NCI-H526 treated with DMSO at 0.1 percent for 48 hours (cell line): ENCODE measurements at regions not wholly inside any gene's neighbourhood (a gene's known extent, or its start where the extent isn't known, plus 50 kb on each side); places are given as distances from the start of the nearest gene placed in this dataset.
"Not testable (repeated sequence)": the region's sequence is repeated elsewhere in the genome, so short reads cannot be mapped to it uniquely, and the experiment has no call there.

ENCODE experiments used
- DNase-seq: peaks from one replicate; lab custom pipeline; 2025; lab: John Stamatoyannopoulos, UW

DNA sequence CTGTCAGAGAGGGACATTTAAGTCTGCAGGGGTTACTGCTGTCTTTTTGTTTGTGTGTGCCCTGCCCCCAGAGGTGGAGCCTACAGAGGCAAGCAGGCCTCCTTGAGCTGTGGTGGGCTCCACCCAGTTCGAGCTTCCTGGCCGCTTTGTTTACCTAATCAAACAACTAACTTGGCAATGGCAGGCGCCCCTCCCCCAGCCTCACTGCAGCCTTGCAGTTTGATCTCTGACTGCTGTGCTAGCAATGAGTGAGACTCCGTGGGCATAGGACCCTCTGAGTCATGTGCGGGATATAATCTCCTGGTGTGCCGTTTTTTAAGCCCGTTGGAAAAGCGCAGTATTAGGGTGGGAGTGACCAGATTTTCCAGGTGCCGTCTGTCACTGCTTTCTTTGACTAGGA is 216.8 kb upstream of the CDKN2B start:
- DNase-seq, result not testable (repeated sequence)

DNA sequence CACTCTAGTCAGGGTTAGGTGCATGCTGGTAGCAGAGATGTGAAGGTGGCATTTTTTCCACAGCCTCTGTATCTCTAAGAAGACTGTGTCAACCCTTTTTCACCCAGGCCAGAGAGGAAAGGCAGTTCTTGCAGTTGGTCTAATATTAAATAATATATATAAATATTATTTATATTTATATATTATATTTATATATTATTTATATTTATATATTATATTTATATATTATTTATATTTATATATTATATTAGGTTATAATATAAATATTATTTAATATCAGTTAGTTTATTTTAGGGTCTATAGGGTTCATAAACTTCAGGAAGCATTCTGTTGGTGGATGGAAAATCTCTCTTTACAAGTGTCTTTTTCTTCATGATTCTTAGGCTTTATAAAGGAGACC is 218.6 kb upstream of the DMRTA1 start:
- no peak for DNase-seq

GRCh38 chr9:22228542-22228941 is 218.1 kb upstream of the DMRTA1 start:
- peak; percentile 11 for DNase-seq

DNA sequence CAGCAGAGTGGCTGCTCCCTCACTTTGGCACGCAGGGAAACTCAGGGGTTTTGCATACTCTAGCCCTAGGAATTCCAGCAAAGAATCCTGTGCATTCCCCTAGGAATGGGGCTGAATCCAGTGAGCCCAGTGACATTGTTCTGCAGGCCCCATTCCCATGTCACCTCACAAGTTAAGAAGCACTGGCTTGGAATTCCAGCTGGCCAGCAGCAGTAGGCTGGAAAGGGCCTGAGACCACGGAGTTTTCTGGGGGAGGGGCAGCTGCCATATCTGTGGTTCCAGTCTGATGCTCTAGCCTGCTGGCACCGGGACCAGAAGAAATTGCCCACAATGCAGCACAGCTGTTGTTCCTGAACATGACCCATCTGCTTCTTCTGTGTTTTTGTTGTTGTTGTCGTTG is 217.6 kb upstream of the DMRTA1 start:
- no peak for DNase-seq

DNA sequence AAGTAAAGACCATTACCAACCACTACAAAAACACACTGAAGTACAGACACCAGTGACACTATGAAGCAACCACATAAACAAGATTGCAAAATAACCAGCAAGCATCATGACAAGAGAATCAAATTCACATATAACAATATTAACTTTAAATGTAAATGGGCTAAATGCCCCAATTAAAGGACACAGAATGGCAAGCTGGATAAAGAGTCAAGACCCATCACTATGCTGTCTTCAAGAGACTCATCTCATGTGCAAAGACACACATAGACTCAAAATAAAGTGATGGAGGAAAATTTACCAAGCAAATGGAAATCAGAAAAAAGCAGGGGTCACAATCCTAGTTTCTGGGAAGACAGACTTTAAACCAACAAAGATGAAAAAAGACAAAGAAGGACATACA is 215.3 kb upstream of the DMRTA1 start:
- DNase-seq, result not testable (repeated sequence)

GRCh38 chr9:22232971-22233370 is 213.7 kb upstream of the DMRTA1 start:
- no peak for DNase-seq

- DNase-seq, result no peak
Observed at GRCh38 chr9:22237497-22238363, 208.9 kb upstream of the DMRTA1 start.

- peak; percentile 21 for DNase-seq
Observed at GRCh38 chr9:22238809-22239684, 207.6 kb upstream of the DMRTA1 start.

- DNase-seq, result no peak
Observed at GRCh38 chr9:22240619-22241018, 206.0 kb upstream of the DMRTA1 start.

- DNase-seq, result no peak
Observed at GRCh38 chr9:22241024-22241423, 205.6 kb upstream of the DMRTA1 start.

DNA sequence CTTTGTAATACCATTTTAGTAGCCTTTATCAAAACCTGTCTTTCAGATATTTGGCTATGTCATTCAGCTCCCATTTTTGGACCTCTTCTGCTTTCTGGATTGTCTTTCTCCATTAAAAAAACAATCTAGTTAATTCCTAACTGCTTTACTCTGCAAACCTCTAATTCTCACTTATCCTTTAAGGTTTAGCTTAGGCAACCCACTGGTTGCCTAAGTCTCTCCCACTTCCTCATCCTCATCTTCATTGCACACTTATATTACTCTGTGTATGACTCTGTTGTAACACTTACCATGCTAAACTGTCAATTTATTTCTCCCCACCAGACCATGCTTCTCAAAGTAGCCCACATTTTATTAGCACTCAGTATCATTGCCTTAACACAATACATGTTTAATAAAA is 205.0 kb upstream of the DMRTA1 start:
- DNase-seq, result no peak

DNA sequence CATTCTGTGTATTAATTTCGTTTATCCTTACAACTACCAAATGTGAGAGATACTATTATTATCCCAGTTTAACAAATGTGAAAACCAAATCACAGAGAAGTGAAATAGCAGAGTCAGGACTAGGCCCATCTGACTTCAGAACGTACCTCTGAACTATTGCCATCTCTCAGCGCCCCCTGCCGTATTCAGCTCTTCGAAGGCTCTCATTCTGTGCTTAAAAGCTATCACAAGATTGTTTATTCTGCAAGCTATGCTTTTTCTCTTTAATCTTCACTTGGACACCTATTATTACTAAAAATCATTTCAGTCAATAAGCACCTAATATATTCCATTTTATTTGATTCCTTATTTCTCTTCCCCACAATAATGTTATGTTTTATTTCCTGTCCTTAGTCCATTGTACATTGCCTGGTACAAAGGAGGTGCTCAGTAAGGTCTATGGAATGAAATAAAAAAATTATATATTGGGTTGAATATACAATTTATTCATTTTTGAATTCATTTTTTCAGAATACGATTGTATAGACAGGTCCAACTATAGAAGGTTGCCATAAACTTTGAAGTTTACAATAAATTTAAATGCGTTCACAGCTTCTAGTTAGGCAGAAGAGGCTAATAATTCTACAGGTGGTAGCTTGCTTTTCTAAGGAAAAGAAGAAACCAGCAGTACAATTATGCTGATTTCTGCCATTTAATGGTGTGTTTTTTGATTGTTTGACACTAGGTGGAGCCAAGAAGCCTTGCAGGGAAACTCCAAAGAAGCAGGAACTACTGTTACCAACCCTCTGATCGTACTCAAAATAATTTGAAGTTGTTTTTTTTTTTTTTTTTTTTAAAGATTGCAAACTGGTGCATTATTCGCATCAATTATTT is 202.2 kb upstream of the DMRTA1 start:
- DNase-seq, result peak; percentile 58

DNA sequence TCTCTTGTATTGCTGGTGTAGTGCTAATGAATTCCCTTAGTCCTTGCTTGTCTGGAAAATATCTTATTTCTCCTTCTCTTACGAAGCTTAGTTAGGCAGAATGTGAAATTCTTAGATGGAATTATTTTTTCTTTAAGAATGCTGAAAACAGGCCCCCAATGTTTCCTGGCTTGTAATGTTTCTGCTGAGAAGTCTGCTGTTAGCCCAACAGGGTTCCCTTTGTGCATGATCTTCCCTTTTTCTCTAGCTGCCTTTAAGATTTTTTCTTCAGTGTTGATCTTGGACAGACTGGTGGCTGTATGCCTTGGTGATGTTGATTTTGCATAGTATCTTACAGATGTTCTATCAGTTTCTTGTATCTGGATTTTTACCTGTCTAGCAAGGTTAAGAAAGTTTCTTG is 191.3 kb upstream of the DMRTA1 start:
- no peak for DNase-seq

- no peak for DNase-seq
Observed at GRCh38 chr9:22256381-22256780, 190.2 kb upstream of the DMRTA1 start.

DNA sequence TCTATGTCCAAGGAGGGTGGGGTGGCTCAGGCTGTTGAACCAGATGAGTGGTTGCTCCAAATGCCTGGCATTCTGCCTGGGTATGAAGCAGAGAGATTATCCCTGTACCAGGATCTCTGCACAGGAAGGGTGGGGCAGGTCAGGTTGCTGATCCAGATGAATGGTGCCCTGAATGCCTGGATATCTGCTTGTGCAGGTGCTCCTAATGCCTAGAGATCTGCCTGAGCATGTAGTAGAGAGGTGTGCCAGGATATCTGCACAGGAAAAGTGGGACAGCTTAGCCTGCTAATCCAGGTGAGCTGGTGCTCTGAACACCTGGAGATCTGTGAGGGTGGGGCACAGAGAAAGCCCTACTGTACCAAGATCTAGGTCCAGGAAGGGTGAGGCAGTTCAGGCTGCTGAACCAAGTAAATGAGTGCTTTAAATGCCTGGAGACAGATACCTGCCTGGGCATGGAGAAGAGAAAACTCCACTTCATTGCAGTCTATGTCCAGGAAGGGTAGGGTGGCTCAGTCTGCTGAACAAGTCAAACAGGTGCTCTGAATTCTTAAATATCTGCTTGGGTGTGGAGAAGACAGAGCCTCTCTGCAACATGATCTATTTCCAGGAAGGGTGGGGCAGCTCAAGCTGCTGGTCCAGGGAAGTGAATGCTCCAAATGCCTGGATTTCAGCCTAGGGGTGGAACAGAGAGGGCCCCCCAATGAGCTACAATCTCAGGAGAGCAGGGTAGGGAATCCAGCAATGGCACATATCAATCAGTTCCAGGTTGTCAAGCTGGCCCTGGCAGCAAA is 189.4 kb upstream of the DMRTA1 start:
- no peak for DNase-seq

DNA sequence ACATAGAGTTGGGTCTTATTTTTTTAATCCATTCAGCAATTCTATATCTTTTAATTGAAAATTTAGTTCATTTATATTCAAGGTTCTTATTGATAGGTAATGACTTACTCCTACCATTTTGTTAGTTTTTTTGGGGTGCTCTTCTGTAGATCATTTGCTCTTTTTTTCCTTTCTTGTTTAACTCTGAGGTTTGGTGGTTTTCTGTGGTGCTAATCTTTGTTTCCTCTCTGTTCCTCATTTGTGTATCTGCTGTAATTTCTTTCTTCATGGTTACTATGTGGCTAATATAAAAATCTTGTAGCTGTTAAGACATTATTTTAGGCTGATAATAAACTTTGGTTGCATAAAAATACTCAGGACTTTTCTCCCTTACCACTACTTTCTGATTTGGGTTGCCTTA is 181.6 kb upstream of the DMRTA1 start:
- no peak for DNase-seq

DNA sequence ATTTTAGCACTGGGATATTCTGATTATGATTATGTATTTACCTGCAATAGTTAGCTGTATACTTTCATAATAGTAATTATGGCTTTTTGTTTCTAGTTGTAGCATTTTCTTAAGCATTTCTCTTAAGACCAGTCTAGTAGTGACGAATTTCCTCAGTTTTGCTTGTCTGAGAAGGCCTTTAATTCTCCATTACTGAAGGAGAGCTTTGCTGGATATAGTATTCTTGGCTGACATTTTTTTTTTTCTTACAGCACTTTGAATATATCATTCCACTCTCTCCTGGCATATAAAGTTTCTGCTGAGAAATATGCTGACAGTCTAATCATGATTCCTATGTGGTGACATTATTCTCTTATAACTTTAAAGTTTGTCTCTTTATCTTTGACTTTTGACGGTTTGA is 181.1 kb upstream of the DMRTA1 start:
- DNase-seq, result no peak

DNA sequence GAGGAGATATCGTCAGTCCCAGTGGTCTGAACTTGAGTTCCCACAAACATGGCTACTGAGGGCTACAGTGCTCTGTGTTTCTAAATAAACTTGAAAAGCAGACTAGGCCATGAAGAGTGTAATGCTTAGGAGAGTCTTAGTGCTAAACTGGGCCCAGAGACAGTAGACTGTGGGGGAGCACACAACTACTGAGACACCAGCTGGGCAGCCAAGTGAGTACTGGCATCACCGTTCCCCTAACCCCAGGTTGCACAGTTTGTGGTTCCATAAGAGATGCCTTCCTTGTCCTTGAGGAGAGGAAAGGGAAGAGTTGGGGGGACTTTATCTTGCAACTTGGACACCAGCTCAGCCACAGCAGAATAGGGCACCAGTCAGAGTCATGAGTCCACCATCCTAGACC is 172.1 kb upstream of the DMRTA1 start:
- DNase-seq, result no peak

DNA sequence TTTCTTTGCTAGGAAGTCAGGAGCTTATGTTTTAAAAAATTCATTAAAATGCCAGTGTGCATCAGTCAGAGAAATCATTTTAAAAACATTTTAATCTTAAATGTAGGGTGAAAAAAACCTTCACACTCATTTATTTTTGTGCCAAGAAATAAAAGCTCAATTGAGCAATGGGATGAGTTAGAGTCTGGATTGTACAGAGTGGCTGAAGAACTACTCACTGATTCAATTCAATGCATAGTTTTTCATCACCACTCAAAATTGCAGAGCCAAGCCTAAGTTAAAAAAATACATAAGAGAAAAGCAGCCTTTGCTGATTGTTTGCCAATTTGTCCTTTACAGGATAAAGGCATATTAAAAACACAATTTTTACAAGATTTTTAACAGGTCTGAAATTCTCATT is 168.2 kb upstream of the DMRTA1 start:
- DNase-seq, result no peak

DNA sequence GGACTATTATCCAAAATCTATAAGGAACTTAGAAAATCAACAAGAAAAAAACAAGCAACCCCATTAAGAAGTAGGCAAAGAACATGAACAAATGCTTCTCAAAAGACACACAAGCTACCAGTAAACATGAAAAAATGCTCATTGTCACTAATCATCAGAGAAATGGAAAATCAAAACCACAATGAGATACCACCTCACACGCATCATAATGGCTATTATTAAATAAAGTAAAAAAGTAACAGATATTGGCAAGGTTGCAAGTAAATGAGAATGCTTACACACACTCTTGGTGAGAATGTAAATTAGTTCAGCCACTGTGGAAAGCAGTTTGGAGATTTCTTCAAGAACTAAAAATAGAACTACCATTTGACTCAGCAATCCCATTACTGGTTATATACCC is 167.0 kb upstream of the DMRTA1 start:
- DNase-seq, result no peak

DNA sequence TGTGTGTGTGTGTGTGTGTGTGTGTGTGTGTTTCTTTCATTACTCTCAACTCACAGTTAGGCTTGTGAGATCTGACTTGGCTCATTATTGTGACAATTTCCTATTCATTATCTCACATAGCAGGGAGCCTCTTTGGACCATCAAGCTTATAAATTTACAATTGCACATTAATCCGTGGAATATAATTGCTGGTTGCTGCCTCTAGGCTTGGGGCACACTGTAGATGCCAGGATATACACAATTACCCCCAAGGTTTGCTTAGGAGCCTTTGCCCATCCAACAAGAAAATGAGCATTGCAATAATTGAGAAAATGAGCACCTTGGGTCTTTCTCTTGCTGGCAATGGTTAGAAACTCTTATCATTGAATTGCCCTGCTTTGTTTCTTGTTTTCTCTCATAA is 161.6 kb upstream of the DMRTA1 start:
- no peak for DNase-seq
